ENCODE measurements at regions not wholly inside any gene's neighbourhood (a gene's known extent, or its start where the extent isn't known, plus 50 kb on each side); places are given as distances from the start of the nearest gene placed in this dataset.
"Not testable (repeated sequence)": the region's sequence is repeated elsewhere in the genome, so short reads cannot be mapped to it uniquely, and the experiment has no call there.

DNA sequence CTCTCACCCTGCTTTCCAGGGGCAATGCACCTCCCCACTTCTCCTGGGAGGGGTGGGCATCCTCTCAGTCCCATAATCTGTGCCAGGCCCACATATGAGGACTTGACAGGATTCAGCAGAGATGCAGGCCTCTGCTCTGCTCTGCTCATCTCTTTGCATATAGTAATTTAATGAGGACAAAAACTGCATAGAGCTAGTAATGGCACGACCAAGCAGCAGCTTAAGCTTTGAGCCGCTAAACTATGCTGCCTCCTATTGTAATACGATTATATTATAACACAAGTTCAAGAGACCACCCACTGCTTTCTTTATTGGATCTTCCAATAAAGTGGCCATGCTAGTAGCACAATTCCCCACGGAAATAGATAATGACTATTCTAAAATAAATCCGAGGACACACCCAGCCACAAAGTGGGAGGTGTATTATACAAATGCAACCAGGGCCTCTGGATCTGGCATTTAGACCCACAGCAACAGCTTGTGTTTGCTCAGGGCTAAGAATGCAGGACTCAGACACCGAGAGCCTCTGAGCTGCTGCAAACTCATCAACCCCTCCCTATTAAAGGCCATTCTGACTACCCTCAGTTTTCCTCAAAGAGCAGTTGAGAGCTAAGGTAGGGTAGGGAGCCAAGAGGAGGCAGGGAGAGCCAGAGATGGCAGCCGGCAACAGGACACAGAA lies 93.6 kb upstream of the PLGLB2 start:
- TF ChIP-seq, protein P1, sequence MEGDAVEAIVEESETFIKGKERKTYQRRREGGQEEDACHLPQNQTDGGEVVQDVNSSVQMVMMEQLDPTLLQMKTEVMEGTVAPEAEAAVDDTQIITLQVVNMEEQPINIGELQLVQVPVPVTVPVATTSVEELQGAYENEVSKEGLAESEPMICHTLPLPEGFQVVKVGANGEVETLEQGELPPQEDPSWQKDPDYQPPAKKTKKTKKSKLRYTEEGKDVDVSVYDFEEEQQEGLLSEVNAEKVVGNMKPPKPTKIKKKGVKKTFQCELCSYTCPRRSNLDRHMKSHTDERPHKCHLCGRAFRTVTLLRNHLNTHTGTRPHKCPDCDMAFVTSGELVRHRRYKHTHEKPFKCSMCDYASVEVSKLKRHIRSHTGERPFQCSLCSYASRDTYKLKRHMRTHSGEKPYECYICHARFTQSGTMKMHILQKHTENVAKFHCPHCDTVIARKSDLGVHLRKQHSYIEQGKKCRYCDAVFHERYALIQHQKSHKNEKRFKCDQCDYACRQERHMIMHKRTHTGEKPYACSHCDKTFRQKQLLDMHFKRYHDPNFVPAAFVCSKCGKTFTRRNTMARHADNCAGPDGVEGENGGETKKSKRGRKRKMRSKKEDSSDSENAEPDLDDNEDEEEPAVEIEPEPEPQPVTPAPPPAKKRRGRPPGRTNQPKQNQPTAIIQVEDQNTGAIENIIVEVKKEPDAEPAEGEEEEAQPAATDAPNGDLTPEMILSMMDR (conservative IDR thresholded peaks at IDR 0.05; ENCODE audit: low read depth, low read length): not testable (repeated sequence)
- not testable (repeated sequence) for TF ChIP-seq EZH2phosphoT487 (IDR thresholded peaks at IDR 0.05; ENCODE audit: borderline replicate concordance, low read length)

All from PC-3 (cell line).